GM12878 (cell line): ENCODE measurements at regions not wholly inside any gene's neighbourhood (a gene's known extent, or its start where the extent isn't known, plus 50 kb on each side); places are given as distances from the start of the nearest gene placed in this dataset.
"Not testable (repeated sequence)": the region's sequence is repeated elsewhere in the genome, so short reads cannot be mapped to it uniquely, and the experiment has no call there.

ENCODE experiments used
- ATAC-seq: fragments of 200-7000 bp; cut with Tn5 transposase; 3 replicates; pipeline ENCODE4 v1.9.1; 2020; ENCODE audit warnings: mild to moderate bottlenecking, moderate library complexity
- BruUV-seq: library from RNA; stranded (reverse); fragments of 400-500 nt; replicated peaks from 2 replicates; lab custom pipeline; 2021; lab: Mats Ljungman, UMichigan
- CTCF ChIA-PET: fragments of 300-600 bp; sonication (Branson Sonifier 250); formaldehyde crosslinking; extraction: SDS; loops from one replicate; lab custom pipeline; 2021; ENCODE audit warnings: inconsistent platforms; lab: Yijun Ruan, JAX
- POLR2A ChIA-PET: fragments of 350-600 bp; formaldehyde crosslinking; extraction: SDS; loops from one replicate; lab custom pipeline; 2021; ENCODE audit warnings: inconsistent platforms; lab: Charles Lee
- RAD21 ChIA-PET: fragments of 300-600 bp; sonication (Branson Sonifier 250); formaldehyde crosslinking; loops from one replicate; lab custom pipeline; 2023; ENCODE audit warnings: antibody characterized with exemption; ENCODE audit not compliant: unreplicated experiment; lab: Charles Lee
- SMC1A ChIA-PET: fragments of 300-600 bp; sonication (Branson Sonifier 250); formaldehyde crosslinking; loops from one replicate; lab custom pipeline; 2023; ENCODE audit not compliant: unreplicated experiment, uncharacterized antibody; lab: Charles Lee
- DNase-seq: peaks from one replicate; pipeline ENCODE4 v3.0.0-alpha.2; 2011; ENCODE audit warnings: low read depth, low spot score
- FAIRE-seq: peaks from 3 replicates; lab custom pipeline; 2011; peaks lifted over from hg19 to GRCh38; lab: Jason Lieb, UNC
- H2AFZ ChIP-seq: 2 replicates; pipeline ENCODE4 v1.6.0; 2011; ENCODE audit warnings: low read depth, low read length, control low read depth; ENCODE audit not compliant: control insufficient read depth
- H3K27ac ChIP-seq: 2 replicates; pipeline ENCODE4 v1.5.1; 2011; ENCODE audit warnings: control low read depth; ENCODE audit not compliant: control insufficient read depth, insufficient read depth
- H3K27me3 ChIP-seq, 2 experiments: replicated peaks in 1 of 2; 2 replicates each; pipeline versions ENCODE4 v1.6.0 to v1.6.1; 2011; ENCODE audit warnings: low read length in 1 of 2; ENCODE audit not compliant: control insufficient read depth in 2 of 2, insufficient read depth in 2 of 2
- H3K36me3 ChIP-seq, 2 experiments: 2 replicates each; pipeline ENCODE4 v1.5.1; 2011; ENCODE audit warnings: low read length in 1 of 2; ENCODE audit not compliant: control insufficient read depth in 2 of 2, insufficient read depth in 2 of 2
- H3K4me1 ChIP-seq: 2 replicates; pipeline ENCODE4 v1.6.1; 2011; ENCODE audit warnings: mild to moderate bottlenecking, low read length, moderate library complexity, mixed read lengths; ENCODE audit not compliant: control insufficient read depth, insufficient read depth
- H3K4me2 ChIP-seq: 2 replicates; pipeline ENCODE4 v1.6.0; 2011; ENCODE audit warnings: control low read depth; ENCODE audit not compliant: control insufficient read depth, insufficient read depth
- H3K4me3 ChIP-seq: fragments of 200-600 bp; sonication (generic); 2 replicates; pipeline ENCODE4 v1.5.1; 2016
- H3K79me2 ChIP-seq: 2 replicates; pipeline ENCODE4 v1.6.0; 2011; ENCODE audit warnings: low read length; ENCODE audit not compliant: control insufficient read depth, insufficient read depth
- H3K9ac ChIP-seq: 2 replicates; pipeline ENCODE4 v1.8.0; 2011; ENCODE audit warnings: low read length, control low read depth, mixed read lengths; ENCODE audit not compliant: control insufficient read depth, insufficient read depth
- H3K9me3 ChIP-seq: replicated peaks from 3 replicates; pipeline ENCODE4 v1.5.1; 2011; ENCODE audit warnings: mild to moderate bottlenecking, low read length; ENCODE audit not compliant: control insufficient read depth, insufficient read depth
- H4K20me1 ChIP-seq: 2 replicates; pipeline ENCODE4 v1.6.0; 2011; ENCODE audit not compliant: control insufficient read depth, insufficient read depth
- ATF3 ChIP-seq: IDR thresholded peaks from 2 replicates; pipeline ENCODE4 v1.6.1; 2011; ENCODE audit warnings: low read depth, mild to moderate bottlenecking, low read length, moderate library complexity, borderline replicate concordance; ENCODE audit errors: extremely low read depth
- EZH2 ChIP-seq: IDR thresholded peaks from 2 replicates; pipeline ENCODE4 v1.6.1; 2012; ENCODE audit warnings: low read depth, mild to moderate bottlenecking, control low read depth, inconsistent platforms, low read length, borderline replicate concordance; ENCODE audit not compliant: control insufficient read depth
- FOS ChIP-seq: IDR thresholded peaks from 3 replicates; pipeline ENCODE4 v1.6.1; 2011; ENCODE audit warnings: borderline replicate concordance; ENCODE audit not compliant: insufficient read length; ENCODE audit errors: extremely low read depth
- HSF1 ChIP-seq: fragments of 150-350 bp; IDR thresholded peaks from 2 replicates; pipeline ENCODE4 v1.6.1; 2014; ENCODE audit warnings: mild to moderate bottlenecking, low read depth, low read length
- NFYA ChIP-seq: IDR thresholded peaks from 2 replicates; pipeline ENCODE4 v1.6.1; 2011; ENCODE audit warnings: low read depth, mild to moderate bottlenecking, low read length, improper control_type of control experiment, borderline replicate concordance
- PRDM15 ChIP-seq: fragments of 450-650 bp; formaldehyde crosslinking; IDR thresholded peaks from 2 replicates; pipeline ENCODE4 v1.4.0; 2020; ENCODE audit warnings: mild to moderate bottlenecking, moderate library complexity
- SIX5 ChIP-seq: IDR thresholded peaks from 2 replicates; pipeline ENCODE4 v1.6.1; 2011; ENCODE audit warnings: mild to moderate bottlenecking, low read depth, low read length, moderate library complexity; ENCODE audit not compliant: severe bottlenecking
- SMAD5 ChIP-seq: IDR thresholded peaks from 2 replicates; pipeline ENCODE4 v1.6.1; 2016; ENCODE audit warnings: antibody characterized with exemption, low read depth
- SREBF2 ChIP-seq: IDR thresholded peaks from 2 replicates; pipeline ENCODE4 v1.6.1; 2012; ENCODE audit warnings: mild to moderate bottlenecking, low read length
- WRNIP1 ChIP-seq: IDR thresholded peaks from 2 replicates; pipeline ENCODE4 v1.6.1; 2011; ENCODE audit warnings: low read depth, low read length, improper control_type of control experiment, borderline replicate concordance
- WGBS: methylation state at CpG from one replicate; pipeline ENCODE4 v1.1.6; 2016; ENCODE audit warnings: low lambda C conversion rate; ENCODE audit not compliant: insufficient replicate concordance, insufficient coverage; ENCODE audit errors: missing lambda C conversion rate; 5-methylcytosine and 5-hydroxymethylcytosine counted together
- in situ Hi-C: fragments of 300-500 bp; cut with MboI; formaldehyde crosslinking; loops from 9 replicates; pipeline ENCODE4 v1.14.3; 2018; ENCODE audit warnings: mixed read lengths
- intact Hi-C: fragments of 100-400 bp; cut with micrococcal nuclease; formaldehyde crosslinking; loops from one replicate; pipeline ENCODE4 v1.14.2; 2022; ENCODE audit not compliant: unreplicated experiment

DNA sequence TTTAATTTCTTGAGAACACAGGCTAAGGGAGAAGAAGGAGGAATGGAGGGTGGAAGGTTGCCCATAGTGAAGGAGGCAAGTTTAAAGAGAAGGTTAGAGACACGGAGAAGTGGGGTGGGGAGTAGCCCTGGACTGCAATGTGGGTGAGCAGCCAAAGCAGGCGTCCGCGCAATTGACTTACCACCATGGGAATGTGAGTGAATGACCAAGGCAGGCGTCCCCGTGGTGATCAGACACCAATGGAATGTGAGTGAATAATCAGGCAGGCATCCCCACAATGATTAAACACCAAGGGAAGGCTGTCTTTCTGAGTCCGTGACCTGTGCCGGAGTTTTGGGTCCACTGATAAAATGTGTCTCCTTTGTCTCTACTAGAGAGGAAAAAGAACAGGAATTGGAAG, 1223.1 kb downstream of the ARAP2 start:
- H3K27ac ChIP-seq, in situ Hi-C loops, intact Hi-C loops, DNase-seq, POLR2A ChIA-PET, FAIRE-seq, H2AFZ ChIP-seq, CTCF ChIA-PET, H3K9ac ChIP-seq, SMC1A ChIA-PET, H3K27me3 ChIP-seq, H3K9me3 ChIP-seq, H3K4me2 ChIP-seq, RAD21 ChIA-PET, BruUV-seq, H3K36me3 ChIP-seq, H3K4me3 ChIP-seq, H3K79me2 ChIP-seq, H4K20me1 ChIP-seq, ATAC-seq, H3K4me1 ChIP-seq: not testable (repeated sequence)
- 58% methylated on average over 8 of the region's 8 CpGs for WGBS

DNA sequence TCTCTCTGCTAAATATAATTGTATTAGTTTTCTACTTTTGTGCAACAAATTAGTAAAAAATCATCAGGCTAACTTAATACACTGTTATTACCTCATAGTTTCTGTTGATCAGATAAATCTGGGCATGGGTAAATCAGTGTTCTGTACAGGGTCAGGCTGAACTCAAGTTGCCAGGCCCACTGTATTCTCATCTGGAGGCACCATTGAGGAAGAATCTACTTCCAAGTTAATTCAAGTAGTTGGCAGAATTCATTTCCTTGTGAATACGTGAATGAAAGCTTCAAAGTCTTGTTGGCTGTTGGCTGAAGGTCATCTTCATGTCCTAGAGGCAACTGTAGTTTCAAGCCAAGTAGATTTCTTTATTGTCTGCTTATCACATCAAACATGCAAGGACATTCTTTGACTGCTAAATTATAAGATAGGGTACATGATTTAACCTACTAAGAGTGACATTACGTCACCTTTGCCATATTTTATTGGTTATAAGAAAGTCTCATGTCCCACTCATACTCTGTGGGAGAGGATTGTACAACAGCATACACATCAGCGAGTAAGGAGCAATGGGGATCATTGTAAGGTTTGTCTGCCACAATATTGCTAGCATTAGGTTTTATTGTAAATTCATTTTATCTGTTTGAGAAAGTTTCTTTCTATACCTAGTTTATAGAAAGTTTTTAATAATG, 1219.0 kb downstream of the ARAP2 start:
- intact Hi-C loops (no loop called here), in situ Hi-C loops (no loop called here)
- Histone ChIP-seq H2AFZ (no peak overlapping the region), H3K9me3 (no peaks in the 10 kb centered on the region), H3K27me3 (no peaks in the 10 kb centered on the region), H4K20me1 (no peaks in the 10 kb centered on the region), H3K27ac (no peak overlapping the region), H3K9ac (no peak overlapping the region), H3K4me2 (no peak overlapping the region), H3K79me2 (no peaks in the 10 kb centered on the region), H3K4me1 (no peaks in the 10 kb centered on the region), H3K36me3 (no peaks in the 10 kb centered on the region), H3K4me3 (no peak overlapping the region)
- ChIA-PET SMC1A (no interaction called here), CTCF (no interaction called here), POLR2A (no interaction called here), RAD21 (no interaction called here)
- BruUV-seq = no TSS peak
- DNase-seq (no peak), ATAC-seq (no peak), FAIRE-seq (no peak)
- 15% methylated on average over 3 of the region's 3 CpGs for WGBS
- TF ChIP-seq WRNIP1 (no peak), PRDM15 (CRISPR knock-in tag) (no peak), NFYA (no peak), FOS (no peak), HSF1 (no peak), SIX5 (no peak), SMAD5 (no peak), SREBF2 (no peak), EZH2 (no peak), ATF3 (no peak)
